Panc1 (cell line): ENCODE measurements at regions not wholly inside any gene's neighbourhood (a gene's known extent, or its start where the extent isn't known, plus 50 kb on each side); places are given as distances from the start of the nearest gene placed in this dataset.

Experiments used
- ATAC-seq: fragments of 200-7000 bp; cut with Tn5 transposase; 2 replicates; pipeline ENCODE4 v1.9.1; 2020; ENCODE audit warnings: mild to moderate bottlenecking, moderate library complexity
- BruUV-seq: library from RNA; stranded (reverse); fragments of 400-500 nt; replicated peaks from 2 replicates; lab custom pipeline; 2021; lab: Mats Ljungman, UMichigan
- CTCF ChIA-PET: fragments of 300-600 bp; sonication (Branson Sonifier 250); formaldehyde crosslinking; loops from one replicate; lab custom pipeline; 2022; ENCODE audit warnings: antibody characterized with exemption; lab: Charles Lee
- POLR2A ChIA-PET: fragments of 300-600 bp; sonication (Branson Sonifier 250); formaldehyde crosslinking; loops from one replicate; lab custom pipeline; 2022; ENCODE audit warnings: antibody characterized with exemption; lab: Charles Lee
- DNase-seq: peaks from one replicate; pipeline ENCODE4 v3.0.0-alpha.2; 2010; ENCODE audit warnings: low read depth, low spot score
- H3K27ac ChIP-seq: 2 replicates; pipeline ENCODE4 v1.5.1; 2011; ENCODE audit warnings: mild to moderate bottlenecking, low read length, inconsistent platforms
- H3K27me3 ChIP-seq: fragments of 200-500 bp; sonication (Bioruptor generic); 2 replicates; pipeline ENCODE4 v1.6.0; 2014; ENCODE audit warnings: low read length, inconsistent platforms; ENCODE audit not compliant: control insufficient read depth, insufficient read depth
- H3K36me3 ChIP-seq: fragments of 200-500 bp; sonication (Bioruptor generic); 2 replicates; pipeline ENCODE4 v1.5.1; 2014; ENCODE audit warnings: inconsistent platforms, mild to moderate bottlenecking, low read length, moderate library complexity; ENCODE audit not compliant: control insufficient read depth, insufficient read depth
- H3K4me1 ChIP-seq: 2 replicates; pipeline ENCODE4 v1.5.1; 2011; ENCODE audit warnings: inconsistent platforms, mild to moderate bottlenecking, low read length, moderate library complexity; ENCODE audit not compliant: control insufficient read depth, insufficient read depth
- H3K4me3 ChIP-seq, 2 experiments: 2 replicates each; pipeline ENCODE4 v1.5.1; 2011 to 2012; ENCODE audit warnings: low read depth in 2 of 2, low read length in 2 of 2, mild to moderate bottlenecking in 2 of 2, inconsistent platforms in 1 of 2, moderate library complexity in 1 of 2
- H3K9me3 ChIP-seq: fragments of 200-500 bp; sonication (Bioruptor generic); 2 replicates; pipeline ENCODE4 v1.5.1; 2014; ENCODE audit warnings: low read depth, mild to moderate bottlenecking, inconsistent platforms, low read length, moderate library complexity; ENCODE audit not compliant: control insufficient read depth, insufficient read depth
- CTCF ChIP-seq: fragments of 450-650 bp; IDR thresholded peaks from 2 replicates; pipeline ENCODE4 v1.5.1; 2017; ENCODE audit warnings: mild to moderate bottlenecking
- POLR2AphosphoS5 ChIP-seq: IDR thresholded peaks from 2 replicates; pipeline ENCODE4 v1.6.1; 2012; ENCODE audit warnings: mild to moderate bottlenecking, low read depth, low read length, moderate library complexity
- REST ChIP-seq, 2 experiments: IDR thresholded peaks; 2 replicates each; pipeline ENCODE4 v1.6.1; 2011 to 2012; ENCODE audit warnings: low read depth in 2 of 2, control low read depth in 1 of 2, low read length in 1 of 2, mild to moderate bottlenecking in 1 of 2, moderate library complexity in 1 of 2; ENCODE audit not compliant: insufficient read depth in 1 of 2
- SIN3A ChIP-seq: IDR thresholded peaks from 2 replicates; pipeline ENCODE4 v1.6.1; 2012; ENCODE audit warnings: low read depth, mild to moderate bottlenecking, low read length, moderate library complexity, borderline replicate concordance; ENCODE audit not compliant: insufficient read depth
- TCF7L2 ChIP-seq: IDR thresholded peaks from 2 replicates; pipeline ENCODE4 v1.6.1; 2011; ENCODE audit warnings: mild to moderate bottlenecking, low read depth, low read length, inconsistent platforms
- in situ Hi-C: cut with HindIII; loops from 2 replicates; pipeline ENCODE4 v1.10.0; 2016; ENCODE audit warnings: low sequenced_read_pairs, low pct_unique_long_range_greater_than_20kb
- intact Hi-C: fragments of 100-400 bp; cut with micrococcal nuclease; formaldehyde crosslinking; loops from one replicate; pipeline ENCODE4 v1.10.0; 2022; ENCODE audit not compliant: unreplicated experiment

GRCh38 chrX:39022106-39022505 is 220.8 kb downstream of the MID1IP1 start:
- no peak overlapping the region for H3K4me3 ChIP-seq
- no peak for TF ChIP-seq CTCF
- no peak for TF ChIP-seq TCF7L2
- TF ChIP-seq REST (IDR thresholded peaks at IDR 0.05; ENCODE audit: insufficient read depth in 1 of 2, low read depth in 2 of 2, low read length in 1 of 2), result no peak
- TF ChIP-seq POLR2AphosphoS5, result no peak
- no peak for TF ChIP-seq SIN3A
- CTCF ChIA-PET, result no interaction called here

GRCh38 chrX:39029221-39029620 is 228.0 kb downstream of the MID1IP1 start:
- POLR2A ChIA-PET, result no interaction called here
- intact Hi-C loops, result no loop called here

More at GRCh38 chrX:39022106-39022505, 220.8 kb downstream of the MID1IP1 start:
- ATAC-seq (no peak), DNase-seq (no peak)
- Histone ChIP-seq H3K27ac (no peak overlapping the region), H3K4me1 (no peaks in the 10 kb centered on the region), H3K9me3 (no peaks in the 10 kb centered on the region), H3K36me3 (no peaks in the 10 kb centered on the region), H3K27me3 (no peaks in the 10 kb centered on the region)
- POLR2A ChIA-PET, result no interaction called here
- intact Hi-C loops (no loop called here), in situ Hi-C loops (no loop called here)
- BruUV-seq, result no TSS peak

More at GRCh38 chrX:39029221-39029620, 228.0 kb downstream of the MID1IP1 start:
- Histone ChIP-seq H3K36me3 (no peaks in the 10 kb centered on the region), H3K27me3 (no peaks in the 10 kb centered on the region), H3K27ac (no peak overlapping the region), H3K4me1 (no peaks in the 10 kb centered on the region), H3K4me3 (no peak overlapping the region), H3K9me3 (no peaks in the 10 kb centered on the region; the same call in 1 of the 2 replicates)
- ATAC-seq (no peak), DNase-seq (no peak)
- no TSS peak for BruUV-seq
- in situ Hi-C loops, result no loop called here
- CTCF ChIA-PET, result no interaction called here
- TF ChIP-seq POLR2AphosphoS5 (no peak), CTCF (no peak), REST (IDR thresholded peaks at IDR 0.05; ENCODE audit: insufficient read depth in 1 of 2, low read depth in 2 of 2, low read length in 1 of 2) (no peak), SIN3A (no peak), TCF7L2 (no peak)
